Kidney epithelial cell (primary cell): ENCODE measurements at regions not wholly inside any gene's neighbourhood (a gene's known extent, or its start where the extent isn't known, plus 50 kb on each side); places are given as distances from the start of the nearest gene placed in this dataset.

Source experiments
- DNase-seq: peaks from one replicate; pipeline ENCODE4 v3.0.0-alpha.2; 2010; ENCODE audit warnings: low read depth
- H3K27me3 ChIP-seq: 2 replicates; pipeline ENCODE4 v1.6.0; 2011; ENCODE audit warnings: low read length; ENCODE audit not compliant: control insufficient read depth, insufficient read depth
- H3K36me3 ChIP-seq: 2 replicates; pipeline ENCODE4 v1.5.1; 2011; ENCODE audit warnings: low read length; ENCODE audit not compliant: control insufficient read depth, insufficient read depth
- H3K4me3 ChIP-seq: 2 replicates; pipeline ENCODE4 v1.5.1; 2011; ENCODE audit warnings: low read depth, mild to moderate bottlenecking, control low read depth, low read length
- TF ChIP-seq, protein P1 (sequence below): IDR thresholded peaks from 2 replicates; pipeline ENCODE4 v1.5.1; 2011; ENCODE audit warnings: mild to moderate bottlenecking, moderate library complexity, low read length, control low read depth, inconsistent platforms; ENCODE audit not compliant: insufficient read depth, poor library complexity, severe bottlenecking

DNA sequence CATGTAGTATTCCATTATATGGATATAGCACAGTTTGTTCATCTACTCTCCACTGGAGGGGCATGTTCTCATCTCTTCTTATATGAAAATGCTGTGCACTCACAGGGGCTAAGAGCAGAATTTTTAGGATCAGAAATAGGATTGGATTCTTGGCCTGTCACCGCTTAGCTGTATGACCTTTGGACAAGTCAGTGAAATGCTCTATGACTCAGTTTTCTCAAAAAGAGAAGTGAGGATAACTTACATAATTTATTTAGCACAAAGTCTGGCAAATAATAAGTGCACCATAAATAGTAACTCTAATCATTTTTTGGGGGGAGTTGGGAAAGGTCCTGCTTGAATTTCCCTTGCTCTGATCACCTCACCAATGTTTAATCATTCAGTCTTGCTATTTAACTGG is 103.7 kb upstream of the LRIG1 start:
- TF ChIP-seq, protein P1, sequence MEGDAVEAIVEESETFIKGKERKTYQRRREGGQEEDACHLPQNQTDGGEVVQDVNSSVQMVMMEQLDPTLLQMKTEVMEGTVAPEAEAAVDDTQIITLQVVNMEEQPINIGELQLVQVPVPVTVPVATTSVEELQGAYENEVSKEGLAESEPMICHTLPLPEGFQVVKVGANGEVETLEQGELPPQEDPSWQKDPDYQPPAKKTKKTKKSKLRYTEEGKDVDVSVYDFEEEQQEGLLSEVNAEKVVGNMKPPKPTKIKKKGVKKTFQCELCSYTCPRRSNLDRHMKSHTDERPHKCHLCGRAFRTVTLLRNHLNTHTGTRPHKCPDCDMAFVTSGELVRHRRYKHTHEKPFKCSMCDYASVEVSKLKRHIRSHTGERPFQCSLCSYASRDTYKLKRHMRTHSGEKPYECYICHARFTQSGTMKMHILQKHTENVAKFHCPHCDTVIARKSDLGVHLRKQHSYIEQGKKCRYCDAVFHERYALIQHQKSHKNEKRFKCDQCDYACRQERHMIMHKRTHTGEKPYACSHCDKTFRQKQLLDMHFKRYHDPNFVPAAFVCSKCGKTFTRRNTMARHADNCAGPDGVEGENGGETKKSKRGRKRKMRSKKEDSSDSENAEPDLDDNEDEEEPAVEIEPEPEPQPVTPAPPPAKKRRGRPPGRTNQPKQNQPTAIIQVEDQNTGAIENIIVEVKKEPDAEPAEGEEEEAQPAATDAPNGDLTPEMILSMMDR: no peak
- Histone ChIP-seq H3K4me3 (no peak overlapping the region), H3K36me3 (no peaks in the 10 kb centered on the region), H3K27me3 (no peaks in the 10 kb centered on the region)
- no peak for DNase-seq

DNA sequence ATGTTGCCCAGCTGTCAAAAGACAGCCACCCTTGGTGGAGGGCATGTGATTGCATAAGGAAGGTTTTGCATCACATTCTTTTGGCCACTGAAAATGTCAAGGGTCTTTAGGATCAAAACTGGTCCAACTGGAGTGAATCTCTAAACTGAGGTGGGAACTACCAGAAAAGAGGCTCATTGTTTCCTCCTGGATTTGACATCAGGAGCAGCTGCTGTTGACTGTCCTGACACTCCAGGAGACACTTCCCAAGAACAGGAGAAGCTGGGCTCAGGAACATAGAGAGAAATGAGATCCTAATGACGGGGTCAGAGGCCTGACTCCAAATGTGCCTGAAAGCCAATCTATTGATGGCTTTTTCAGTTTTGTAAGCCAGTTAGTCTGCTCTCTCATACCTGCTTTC is 105.3 kb upstream of the LRIG1 start:
- Histone ChIP-seq H3K36me3 (no peaks in the 10 kb centered on the region), H3K27me3 (no peaks in the 10 kb centered on the region), H3K4me3 (no peak overlapping the region)
- DNase-seq: no peak
- TF ChIP-seq, protein P1: no peak

DNA sequence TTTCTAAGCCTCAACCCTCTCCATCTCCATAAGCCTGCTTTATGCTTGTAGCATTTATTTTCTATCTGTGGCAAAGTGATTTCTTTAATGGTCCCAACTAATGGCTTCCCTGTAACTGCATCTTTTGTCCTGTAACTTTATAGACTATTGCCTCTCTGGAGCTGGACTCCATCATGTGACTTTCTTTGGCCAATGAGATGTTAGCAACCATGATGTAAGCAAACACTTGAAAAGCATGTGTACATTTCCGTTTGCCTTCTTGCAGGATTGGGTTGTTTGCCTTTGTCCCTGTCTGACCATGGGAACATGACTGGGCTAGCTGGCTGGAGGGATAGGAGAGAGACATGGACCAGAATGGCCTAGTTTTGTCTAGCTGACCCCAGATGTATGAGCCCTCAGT is 106.0 kb upstream of the LRIG1 start:
- H3K27me3 ChIP-seq: no peaks in the 10 kb centered on the region
- TF ChIP-seq, protein P1: no peak
- H3K36me3 ChIP-seq: no peaks in the 10 kb centered on the region
- no peak overlapping the region for H3K4me3 ChIP-seq
- DNase-seq: no peak

DNA sequence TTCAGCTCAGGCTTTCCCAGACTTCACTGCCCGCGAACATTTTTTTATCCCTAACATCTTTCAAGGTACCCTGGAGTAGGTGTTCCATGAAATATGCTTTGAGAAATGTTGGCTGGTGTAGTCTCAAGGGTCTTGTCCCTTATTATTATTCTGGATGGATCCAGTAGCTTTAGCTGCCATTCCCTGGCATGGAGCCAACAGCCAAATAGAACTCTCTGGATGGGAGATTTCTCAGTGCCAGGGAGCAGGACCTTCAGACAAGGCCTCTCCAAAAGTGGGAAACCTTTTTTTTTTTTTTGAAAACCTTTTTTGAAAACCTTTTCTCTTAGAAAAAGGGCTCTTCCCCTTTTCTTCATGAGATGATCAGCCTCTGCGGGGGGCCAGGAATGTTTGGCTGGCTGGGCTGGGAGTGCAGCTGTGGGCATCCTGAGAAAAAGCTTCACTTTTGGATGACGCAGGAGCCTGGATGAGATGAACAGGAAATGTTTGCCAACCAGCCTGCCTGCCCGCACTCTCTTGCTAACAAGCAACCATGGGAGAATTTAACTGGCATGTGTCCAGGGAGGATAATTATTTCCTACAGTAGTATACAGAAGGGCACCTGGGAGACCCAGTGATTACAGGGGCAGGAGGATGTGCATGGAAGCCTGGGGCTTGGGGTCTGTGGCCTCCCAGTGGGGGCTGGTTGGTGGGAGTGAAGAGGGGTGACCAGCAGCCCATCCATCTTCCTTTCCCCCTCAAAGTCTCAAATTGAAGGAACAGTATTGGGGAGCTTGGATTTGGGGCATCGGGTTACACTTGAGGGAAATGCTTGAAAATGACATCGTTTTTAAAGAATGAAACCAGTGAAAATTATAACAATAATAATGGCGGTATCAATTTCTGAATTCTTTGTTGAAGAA is 109.1 kb upstream of the LRIG1 start:
- peak; percentile 84 for DNase-seq
- Histone ChIP-seq H3K4me3 (no peak overlapping the region), H3K36me3 (no peaks in the 10 kb centered on the region), H3K27me3 (no peaks in the 10 kb centered on the region)
- TF ChIP-seq, protein P1: no peak

DNA sequence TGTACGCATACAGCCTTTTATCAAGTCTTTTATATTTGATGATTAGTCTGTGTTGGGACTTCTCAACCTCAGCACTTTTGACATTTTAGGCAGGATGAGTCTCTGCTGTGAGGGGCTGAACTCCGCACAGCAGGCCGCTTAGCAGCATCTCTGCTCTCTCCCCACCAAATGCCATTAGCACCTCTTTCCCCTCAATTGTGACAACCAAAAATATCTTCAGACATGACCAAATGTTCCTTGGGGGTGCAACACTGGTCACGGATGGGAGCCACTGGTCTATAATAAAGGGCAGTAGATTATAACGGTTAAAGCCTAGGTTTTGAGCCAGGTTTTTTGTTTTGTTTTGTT is 109.7 kb upstream of the LRIG1 start:
- no peaks in the 10 kb centered on the region for H3K27me3 ChIP-seq
- TF ChIP-seq, protein P1: no peak
- no peaks in the 10 kb centered on the region for H3K36me3 ChIP-seq
- no peak overlapping the region for H3K4me3 ChIP-seq
- DNase-seq: no peak
